GM18867 (cell line): ENCODE measurements at regions not wholly inside any gene's neighbourhood (a gene's known extent, or its start where the extent isn't known, plus 50 kb on each side); places are given as distances from the start of the nearest gene placed in this dataset.

Source experiments
- ATAC-seq: cut with Tn5 transposase; IDR thresholded peaks from one replicate; pipeline ENCODE4 v1.9.1; 2021; ENCODE audit warnings: mild to moderate bottlenecking, moderate library complexity; ENCODE audit not compliant: unreplicated experiment

DNA sequence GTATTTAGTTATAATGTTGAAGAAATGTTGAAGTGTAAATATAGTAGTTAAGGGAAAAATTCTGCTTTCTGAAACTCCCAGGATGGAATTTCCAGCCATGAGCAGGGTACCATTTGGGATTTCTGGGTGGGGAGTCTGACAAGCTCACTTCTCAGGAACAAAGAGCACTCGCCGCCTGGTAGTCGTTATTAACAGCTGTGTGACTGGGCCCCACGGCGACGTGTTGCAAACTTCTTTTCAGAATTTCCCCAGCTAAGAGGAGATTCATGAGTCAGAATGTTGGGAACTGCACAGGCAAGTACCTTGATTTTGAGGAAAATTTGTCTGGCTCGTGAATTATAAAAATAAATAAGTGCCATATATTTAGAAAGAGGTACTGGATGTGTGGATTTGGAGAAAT lies 103.7 kb downstream of the LACC1 start:
- ATAC-seq: no peak

DNA sequence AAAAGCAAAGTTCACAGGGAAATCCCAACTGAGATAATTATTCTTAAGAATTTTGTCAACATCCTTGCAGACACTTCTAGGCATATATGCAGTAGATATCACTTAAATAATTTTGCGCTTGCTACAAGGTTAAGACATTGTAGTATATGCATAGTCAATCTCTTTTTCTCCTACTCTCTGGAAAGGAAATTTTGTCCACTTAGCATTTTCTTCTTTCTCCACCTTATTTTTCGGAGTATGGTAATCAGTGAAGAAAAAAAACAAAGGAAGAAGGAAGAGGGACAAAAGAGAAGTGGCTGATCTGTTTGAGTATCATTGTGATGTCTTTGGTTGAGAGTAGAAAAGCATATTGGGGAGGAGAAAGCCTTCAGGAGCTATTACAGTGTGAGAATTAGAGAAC lies 104.6 kb downstream of the LACC1 start:
- ATAC-seq: no peak

DNA sequence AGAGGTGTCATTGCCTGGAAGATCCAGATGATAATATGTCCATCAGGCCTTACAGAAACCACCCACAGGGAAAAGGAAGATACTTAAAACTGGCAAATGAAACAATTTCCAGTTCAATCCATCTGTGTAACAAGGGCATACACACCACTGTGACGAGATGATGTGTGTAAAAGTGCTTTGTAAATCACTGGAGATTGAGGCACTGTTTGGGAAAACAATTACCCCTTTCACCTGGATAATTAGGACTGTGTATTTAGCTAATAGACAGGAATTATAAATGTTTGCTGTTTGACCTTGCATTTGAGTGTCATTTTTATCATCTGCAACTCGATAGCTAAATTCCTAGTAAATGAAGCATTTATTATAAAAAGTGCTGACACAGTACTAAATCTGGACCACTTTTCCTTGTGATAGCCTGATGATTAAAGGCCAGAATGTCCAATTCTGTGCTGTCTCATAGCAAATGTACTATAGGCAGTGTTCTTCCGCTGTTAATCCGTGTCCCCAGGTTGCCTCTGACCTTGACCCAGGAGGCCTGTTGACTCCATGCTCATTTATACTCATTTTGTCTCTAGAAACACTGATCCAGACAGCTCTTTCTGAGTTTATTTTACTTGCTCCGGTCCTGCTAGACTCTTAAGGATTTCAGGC lies 105.8 kb downstream of the LACC1 start:
- ATAC-seq: no peak

DNA sequence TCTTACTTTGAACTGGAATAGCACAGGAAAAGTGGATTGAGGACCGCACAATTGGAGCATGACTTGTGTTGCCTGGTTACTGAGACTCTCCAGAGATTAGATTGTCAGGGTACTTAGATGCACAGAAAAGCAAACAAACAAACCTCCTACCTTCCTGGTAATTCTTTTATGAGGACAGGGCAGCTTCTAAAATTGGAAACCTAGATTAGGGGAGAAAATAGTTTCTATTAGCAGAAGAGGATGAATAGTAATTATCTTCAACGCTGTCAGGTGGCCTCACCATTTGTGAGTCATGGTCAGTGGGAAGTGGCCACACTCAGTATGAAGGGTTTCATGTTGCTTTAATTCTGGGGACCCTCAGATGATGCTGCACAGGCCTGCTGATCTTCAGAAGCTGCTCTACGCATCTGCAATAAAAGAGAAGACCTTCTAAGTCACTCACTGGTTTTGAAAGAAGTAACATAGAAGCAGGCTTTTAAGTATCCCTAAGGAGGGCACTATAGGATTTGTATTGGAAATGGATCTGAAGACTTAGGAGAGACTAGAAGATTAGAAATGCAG lies 106.8 kb downstream of the LACC1 start:
- ATAC-seq: no peak

DNA sequence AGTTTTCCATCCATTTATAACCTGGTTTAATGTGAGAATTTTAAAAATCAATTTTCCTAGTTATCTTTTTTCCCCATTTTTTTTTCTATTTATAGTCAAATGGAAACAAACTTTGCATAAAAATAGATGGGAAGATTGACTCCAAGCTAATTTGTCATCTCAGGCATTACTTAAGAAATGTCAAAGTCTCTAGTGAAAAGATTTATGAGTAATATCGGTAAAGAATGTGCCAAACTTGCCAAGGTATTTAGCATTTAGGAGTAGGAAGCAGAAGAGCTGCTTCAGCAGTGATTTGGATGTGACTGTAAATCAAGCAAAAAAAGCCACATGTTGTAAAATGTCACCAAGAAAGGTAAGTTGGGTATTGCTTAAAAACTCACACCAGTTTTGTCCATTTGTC lies 108.6 kb downstream of the LACC1 start:
- ATAC-seq: no peak

DNA sequence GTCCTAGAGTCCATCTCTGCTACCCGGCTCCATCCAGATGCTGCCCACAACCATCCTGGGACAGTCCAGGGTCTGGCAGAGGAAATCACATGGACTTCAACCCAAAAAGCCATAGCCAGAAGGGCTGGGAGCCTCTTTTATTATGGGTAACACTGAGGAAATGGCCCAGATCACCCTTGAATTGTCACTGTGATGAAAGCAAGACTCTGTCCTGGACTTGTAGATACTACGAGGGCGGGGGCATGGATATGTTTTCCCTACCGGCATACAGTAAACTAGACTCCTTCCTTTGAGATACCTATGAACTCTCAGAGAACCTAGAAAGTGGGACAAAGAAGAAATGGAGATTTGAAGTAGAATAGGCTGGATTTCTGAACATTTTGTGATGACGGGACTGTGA lies 110.3 kb downstream of the LACC1 start:
- ATAC-seq: no peak

DNA sequence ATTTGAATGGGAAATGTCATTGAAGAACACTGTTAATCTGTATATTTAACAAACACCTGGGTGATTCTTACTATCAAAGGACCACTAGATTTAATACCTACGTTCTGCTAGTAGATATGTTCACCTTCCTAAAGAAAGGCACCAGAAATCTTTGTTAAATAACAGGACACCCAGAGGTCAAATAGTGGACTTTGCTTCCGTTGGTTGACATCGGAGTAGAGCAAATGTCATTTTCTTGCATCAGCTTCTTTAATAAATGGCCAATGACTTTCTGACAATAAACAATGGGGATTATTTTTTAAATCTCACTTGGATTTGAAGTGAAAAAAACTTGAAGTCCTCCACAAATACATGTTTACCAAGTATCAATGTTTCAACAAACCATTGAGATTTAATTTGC lies 111.1 kb downstream of the LACC1 start:
- ATAC-seq: no peak

DNA sequence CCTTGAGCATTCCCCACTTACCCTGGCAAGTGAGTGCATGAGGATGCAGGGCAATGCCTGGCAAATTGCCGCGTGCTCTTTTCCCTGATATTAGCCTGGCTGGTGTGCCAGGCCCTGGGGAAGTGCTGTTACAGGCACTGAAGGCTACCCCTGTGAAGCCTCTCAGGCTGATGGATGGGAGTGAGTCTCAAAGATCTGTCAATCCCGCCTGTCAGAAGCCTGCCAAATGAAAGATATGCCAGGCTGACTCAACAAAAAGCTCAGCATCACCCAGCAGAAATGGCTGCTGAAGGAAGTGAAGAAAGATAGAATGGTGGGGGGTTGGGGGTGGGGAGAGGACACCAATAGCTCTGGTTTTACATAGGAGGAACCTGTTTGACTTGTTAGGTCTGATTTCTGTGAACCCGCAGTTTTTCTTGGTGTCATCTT lies 112.1 kb downstream of the LACC1 start:
- ATAC-seq: no peak

DNA sequence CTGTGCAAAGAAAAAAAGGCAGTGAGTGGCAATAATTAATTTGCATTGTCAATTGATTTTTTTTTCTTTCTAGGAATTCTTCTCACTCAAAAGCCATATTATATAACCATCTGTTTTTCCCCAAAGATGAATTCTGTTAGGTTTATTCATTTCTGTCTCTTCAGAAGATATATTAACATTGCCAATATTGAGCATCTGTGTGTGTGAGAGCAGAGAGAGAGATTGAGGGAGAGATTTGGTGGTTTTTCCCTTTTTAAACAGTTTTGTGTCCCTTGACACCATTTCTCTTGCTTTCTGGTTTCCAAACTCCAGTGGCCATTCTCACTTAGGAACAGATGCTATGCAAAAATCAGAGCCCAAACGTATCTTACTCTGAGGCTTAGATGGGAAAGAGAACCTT lies 112.5 kb downstream of the LACC1 start:
- no peak for ATAC-seq

DNA sequence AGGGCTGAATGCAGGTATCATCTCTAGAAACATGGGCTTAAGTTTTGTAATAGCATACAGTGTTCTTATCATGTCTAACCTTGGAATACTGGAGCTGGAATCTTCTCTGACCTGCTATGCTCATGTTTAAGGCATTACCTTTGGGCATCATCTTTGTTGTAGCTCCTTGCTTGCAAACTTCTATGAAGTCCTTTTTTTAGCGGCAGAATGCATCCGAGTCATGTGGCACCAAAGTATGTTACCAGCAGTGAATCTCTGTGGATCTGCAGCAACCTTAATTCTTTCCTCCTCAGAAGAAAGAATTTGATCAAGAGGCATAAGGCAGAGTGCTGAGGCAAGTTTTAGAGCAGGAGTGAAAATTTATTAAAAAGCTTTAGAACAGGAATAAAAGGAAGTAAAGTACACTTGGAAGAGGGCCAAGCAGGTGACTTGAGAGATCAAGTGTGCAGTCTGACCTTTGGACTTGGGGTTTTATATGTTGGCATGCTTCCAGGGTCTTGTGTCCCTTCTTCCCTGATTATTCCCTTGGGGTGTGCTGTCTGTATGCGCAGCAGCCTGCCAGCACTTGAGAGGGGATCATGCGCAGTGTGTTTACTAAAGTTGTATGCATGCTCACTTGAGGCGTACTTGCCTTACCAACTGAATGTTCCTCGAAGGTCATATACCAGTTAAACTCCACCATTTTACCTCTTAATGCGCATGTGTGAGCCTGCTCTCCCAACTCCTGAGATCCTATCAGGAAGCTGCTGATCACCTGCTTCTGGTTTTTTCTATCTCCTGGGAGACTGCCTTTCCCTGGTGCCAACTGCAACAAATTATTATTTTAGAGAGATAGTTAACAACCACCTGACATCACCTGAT lies 115.5 kb downstream of the LACC1 start:
- ATAC-seq: no peak

DNA sequence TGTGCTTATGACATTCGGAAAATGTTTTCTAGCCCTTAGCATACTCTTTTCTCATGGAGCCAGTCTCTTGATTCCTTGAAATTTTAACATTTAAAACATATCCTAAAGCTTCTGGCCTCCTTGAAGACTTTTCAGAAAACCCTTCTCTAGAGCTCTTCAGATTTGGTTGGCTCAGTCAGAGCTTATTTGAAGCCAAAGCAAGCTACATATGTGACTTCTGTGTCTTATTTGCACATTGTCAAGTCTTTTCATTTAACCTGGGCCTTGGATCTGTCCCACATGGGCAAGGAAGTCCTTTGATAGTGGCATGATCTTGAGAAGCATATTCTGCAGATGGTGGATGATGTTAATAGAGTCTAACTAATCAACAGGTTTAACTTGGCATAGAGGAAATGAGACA lies 116.5 kb downstream of the LACC1 start:
- ATAC-seq: no peak

DNA sequence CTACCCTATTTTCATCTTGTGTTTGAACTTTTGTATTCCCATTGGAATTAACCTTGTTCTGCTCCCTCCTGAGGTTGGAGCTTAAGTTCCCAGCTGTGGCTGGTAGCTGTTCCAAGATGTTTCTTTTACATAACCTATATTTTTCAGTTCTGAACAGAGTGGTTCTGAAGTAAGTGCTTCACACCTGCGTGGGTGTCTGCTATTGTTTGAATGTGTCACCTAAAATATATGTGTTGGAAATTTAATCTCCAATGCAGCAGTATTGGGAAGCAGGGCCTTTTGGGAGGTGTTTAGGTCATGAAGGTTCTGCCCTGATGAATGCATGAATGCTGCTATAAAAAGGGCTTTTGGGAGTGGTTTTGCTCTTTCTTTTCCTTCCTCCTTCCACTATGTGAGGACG lies 123.8 kb downstream of the LACC1 start:
- ATAC-seq: no peak

DNA sequence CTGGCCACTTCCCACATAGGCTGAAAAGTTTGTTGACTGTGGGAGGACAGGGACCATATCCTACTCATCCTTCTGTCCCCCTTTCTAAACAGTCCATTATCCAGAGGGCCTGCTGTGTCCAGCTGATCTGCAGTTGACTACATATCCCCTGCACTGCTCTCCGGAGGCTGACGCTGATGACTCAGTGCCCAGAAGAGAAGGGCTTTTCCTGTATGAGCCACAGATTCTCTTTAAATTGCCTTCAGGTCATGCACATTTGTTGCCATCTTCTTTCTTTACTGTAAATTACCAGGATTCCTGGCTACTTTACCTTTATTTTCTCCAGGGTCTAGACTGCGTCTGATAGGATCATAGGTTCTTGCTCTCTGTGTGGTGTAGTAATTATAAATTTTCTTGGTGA lies 125.2 kb downstream of the LACC1 start:
- ATAC-seq: no peak

DNA sequence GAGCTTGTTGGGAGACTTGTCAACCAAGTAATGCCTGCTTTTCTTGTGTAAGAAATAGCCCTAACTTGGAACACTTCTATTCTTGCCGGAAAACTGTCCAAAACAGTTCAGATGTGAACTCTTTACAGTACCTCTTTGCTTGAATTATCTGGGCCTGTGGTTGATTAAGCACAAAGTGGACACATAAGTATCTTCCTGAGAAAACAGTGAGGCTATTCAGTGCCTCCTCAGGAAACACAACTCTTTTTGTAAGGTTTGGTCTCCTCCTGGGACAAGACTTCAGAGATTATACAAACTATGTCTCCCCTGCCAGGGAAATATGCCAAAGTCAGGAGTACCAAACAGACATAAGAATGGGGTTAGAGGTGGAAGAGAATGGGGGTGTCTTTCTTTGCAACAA lies 127.7 kb downstream of the LACC1 start:
- no peak for ATAC-seq

DNA sequence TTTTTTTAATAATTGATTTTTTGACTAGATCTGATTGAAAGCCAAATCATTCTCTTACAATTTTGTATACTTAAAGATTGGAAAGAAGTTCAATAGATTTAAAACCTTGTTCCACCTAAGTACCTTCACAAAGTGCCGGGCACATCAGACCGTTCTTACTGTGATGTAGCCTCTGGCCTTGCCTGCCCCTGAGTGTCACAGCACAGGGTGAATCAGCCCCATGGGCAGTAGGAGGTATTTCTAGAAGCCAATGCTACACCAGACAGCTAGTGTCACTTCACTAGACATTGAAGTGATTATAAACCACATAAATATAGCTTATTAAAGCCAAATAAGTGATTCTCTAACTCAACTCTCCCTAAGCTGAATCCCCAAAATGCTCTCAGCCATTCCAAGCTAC lies 131.3 kb downstream of the LACC1 start:
- ATAC-seq: no peak

DNA sequence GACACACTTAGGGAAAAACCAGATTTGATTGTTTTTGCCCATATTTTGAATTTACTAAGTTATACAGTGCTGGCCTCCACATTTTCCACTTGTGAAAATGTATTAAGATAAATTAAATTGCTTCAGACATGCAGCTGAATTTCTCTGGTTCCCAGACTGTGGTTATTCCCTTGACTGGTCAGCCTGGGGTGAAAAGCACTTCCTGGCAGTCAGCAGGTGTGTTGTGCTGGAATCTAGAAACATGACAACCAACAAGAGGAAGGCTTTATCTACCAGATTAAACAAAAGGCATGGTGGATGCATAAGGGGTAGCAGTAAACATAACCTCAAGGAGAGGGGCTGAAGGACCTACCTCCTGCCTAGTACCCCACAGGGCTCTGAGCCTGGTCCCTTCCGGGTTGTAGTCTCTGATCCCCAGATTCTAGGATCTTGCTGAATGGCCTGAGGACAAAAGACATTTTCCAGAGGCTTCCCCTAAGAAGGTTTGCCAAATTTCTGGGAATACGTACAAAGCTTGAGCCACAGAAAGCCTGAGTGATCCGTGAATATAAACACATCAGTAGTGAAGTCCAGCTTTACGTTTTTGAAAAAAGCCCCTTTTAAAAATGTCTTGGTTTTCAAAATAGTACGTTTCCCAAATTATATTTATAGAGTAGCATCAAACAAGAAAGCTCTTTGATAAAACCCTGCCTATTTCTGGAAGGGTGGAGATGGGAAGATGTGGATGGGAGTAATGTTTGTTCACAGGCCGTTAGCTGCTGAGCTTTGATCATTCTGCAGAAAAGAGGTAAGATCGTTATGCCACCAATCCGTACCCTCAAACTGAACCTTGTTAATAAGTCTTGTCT lies 133.4 kb downstream of the LACC1 start:
- ATAC-seq: no peak

DNA sequence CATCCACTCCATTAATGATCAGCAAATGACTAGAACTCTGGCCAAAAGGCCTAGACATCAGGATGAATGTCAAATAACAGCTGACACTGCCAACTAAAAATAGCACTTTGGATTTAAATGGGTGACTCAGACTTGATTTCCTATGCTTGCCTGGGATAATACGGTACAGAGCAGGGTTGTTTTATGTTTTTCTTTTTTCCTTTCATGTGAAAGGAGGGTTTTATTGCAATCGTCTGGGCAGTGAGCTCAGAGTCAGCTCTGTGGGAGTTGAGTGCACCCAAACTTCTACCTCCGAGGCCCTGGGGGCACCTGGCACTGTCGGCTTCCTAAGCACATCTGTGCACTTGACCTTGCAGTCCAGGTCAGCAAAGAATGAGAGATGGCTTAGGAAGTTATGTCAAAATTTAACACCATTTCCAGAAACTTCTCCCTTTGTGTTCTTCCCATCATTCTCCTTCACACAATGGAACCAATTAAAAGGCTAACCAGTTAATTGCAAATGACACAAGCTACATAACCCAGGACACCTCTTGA lies 134.1 kb downstream of the LACC1 start:
- no peak for ATAC-seq

DNA sequence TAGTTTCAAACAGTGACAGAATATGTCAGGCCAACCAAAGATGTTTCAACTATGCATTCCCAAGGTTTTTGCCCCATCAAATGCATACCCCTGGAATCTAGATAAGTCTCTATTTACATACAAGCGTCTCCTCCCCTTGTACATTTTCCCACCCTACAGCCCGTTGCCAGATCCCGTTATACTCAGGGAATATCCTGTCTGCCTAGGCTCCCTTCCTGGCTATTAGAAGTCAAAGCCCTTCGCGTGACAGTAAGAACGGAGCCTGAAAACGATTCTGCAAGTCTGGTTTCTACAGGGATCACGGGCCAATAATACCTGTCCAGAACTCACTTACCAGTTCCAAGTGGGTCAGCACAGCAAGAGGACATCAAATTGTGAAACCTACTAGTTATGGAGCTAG lies 134.8 kb downstream of the LACC1 start:
- no peak for ATAC-seq

DNA sequence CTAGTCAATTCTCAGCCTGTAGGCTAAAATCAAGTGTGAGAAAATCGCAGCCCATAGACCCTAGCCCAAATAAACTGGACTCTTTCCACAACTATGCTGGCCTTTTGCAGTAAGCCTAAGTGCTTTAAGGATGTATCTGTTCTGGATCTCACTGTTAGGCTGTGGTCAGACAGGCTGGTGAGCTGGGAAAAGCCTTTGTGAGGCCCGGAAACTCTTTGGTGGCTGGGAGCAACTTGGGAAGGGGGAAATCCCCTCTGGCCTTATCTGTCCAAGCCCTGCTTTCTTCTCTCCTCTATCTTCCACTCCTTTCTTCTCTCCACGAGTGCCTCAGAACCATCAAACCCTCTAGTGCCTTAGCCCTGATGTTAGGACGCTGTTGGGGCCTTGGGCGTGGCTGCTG lies 135.4 kb downstream of the LACC1 start:
- ATAC-seq: no peak

DNA sequence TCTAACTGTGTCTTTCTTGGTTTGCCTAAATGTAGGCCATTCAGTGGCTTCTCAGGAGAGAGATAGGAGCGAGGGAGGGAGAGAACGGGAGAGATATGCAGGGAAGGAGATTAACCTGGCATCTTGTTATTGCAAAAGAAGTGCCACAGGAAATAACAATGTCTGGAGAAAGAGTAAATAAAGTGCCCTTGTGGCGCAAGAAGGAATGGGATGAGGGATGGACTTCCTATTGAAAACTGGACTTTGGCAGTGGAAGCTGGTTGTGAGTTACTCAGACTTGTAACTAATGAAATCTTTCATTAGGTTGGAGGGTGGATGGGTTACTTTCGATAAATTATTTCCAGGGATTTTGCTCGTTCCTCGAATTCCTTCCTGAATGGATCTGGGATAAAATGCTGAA lies 136.1 kb downstream of the LACC1 start:
- no peak for ATAC-seq

DNA sequence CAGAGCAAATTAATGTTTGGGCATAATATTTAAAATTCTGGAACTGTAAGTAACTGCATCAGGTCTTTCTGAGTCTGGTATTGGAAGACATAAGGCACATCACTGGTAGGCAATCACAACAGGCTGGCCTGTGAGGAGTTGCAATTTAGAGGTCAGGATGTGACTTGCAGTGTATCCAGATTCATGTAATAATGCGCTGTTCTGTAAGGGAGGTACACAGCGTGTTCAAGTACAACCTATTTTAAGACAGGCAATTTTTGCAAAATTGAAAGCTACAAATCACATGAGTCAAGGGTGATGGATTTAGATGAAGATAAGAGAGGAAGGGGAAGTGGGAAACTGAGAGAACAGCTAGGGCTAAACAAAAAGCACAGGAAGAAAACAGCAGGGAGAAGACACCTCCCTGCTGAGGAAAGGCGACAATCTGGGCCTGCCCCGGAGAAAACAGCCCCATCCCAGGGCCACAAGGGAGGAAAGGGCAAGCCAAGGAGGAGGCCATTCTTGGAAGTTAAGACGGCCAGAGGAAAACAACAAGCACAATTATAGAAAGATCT lies 138.1 kb downstream of the LACC1 start:
- ATAC-seq: no peak
